LNCaP clone FGC (cell line): ENCODE measurements at regions not wholly inside any gene's neighbourhood (a gene's known extent, or its start where the extent isn't known, plus 50 kb on each side); places are given as distances from the start of the nearest gene placed in this dataset.

Experiments
- DNase-seq: peaks from one replicate; pipeline ENCODE4 v3.0.0-alpha.2; 2011; ENCODE audit warnings: low read depth
- H3K4me3 ChIP-seq: 2 replicates; pipeline ENCODE4 v1.5.1; 2011; ENCODE audit warnings: mild to moderate bottlenecking, low read depth, low read length, control low read depth
- TF ChIP-seq, protein P1 (sequence below): IDR thresholded peaks from 2 replicates; pipeline ENCODE4 v1.5.1; 2012; ENCODE audit warnings: mild to moderate bottlenecking; ENCODE audit not compliant: control insufficient read depth, insufficient read depth; ENCODE audit errors: extremely low read depth

DNA sequence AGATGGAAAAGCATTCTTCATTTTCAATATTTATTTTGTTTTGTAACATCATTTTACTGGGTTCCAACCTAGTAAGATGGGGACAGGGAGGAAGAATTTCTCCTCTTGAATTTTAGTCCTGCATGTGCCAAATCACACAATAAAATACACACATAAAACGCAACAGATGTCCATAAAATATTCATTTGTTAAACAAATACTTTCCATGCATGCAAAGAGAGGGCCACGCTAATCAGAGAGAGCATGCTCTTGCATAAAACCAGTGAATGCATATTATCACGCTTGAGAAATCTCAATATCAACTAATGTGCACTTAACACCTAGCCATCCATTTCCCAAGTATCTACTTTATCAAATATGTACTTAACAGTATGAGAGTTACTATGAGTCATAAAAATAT, 212.6 kb upstream of the TARS1 start:
- H3K4me3 ChIP-seq, result no peak overlapping the region
- TF ChIP-seq, protein P1, sequence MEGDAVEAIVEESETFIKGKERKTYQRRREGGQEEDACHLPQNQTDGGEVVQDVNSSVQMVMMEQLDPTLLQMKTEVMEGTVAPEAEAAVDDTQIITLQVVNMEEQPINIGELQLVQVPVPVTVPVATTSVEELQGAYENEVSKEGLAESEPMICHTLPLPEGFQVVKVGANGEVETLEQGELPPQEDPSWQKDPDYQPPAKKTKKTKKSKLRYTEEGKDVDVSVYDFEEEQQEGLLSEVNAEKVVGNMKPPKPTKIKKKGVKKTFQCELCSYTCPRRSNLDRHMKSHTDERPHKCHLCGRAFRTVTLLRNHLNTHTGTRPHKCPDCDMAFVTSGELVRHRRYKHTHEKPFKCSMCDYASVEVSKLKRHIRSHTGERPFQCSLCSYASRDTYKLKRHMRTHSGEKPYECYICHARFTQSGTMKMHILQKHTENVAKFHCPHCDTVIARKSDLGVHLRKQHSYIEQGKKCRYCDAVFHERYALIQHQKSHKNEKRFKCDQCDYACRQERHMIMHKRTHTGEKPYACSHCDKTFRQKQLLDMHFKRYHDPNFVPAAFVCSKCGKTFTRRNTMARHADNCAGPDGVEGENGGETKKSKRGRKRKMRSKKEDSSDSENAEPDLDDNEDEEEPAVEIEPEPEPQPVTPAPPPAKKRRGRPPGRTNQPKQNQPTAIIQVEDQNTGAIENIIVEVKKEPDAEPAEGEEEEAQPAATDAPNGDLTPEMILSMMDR, result no peak
- DNase-seq, result peak; percentile 91

DNA sequence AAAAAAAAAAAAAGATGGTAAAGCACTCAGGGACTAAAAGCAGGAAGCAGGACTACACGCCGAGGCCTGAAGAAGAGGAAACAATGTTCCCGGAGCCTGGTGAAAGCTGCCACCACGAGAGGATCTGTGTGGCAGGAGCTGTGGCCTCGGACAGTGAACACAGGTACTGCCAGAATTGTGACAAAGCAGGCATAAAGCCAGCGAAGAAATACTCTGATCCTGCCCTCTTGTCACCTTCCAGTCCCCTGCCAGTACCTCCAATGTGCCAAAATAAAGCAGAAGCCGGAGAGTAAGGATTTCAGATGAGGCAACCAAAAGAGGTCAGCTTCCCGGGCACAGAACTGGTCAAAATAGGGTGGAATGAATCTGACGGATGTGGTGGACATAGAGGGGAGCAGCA, 211.5 kb upstream of the TARS1 start:
- TF ChIP-seq, protein P1, result no peak
- no peak overlapping the region for H3K4me3 ChIP-seq
- DNase-seq, result no peak

DNA sequence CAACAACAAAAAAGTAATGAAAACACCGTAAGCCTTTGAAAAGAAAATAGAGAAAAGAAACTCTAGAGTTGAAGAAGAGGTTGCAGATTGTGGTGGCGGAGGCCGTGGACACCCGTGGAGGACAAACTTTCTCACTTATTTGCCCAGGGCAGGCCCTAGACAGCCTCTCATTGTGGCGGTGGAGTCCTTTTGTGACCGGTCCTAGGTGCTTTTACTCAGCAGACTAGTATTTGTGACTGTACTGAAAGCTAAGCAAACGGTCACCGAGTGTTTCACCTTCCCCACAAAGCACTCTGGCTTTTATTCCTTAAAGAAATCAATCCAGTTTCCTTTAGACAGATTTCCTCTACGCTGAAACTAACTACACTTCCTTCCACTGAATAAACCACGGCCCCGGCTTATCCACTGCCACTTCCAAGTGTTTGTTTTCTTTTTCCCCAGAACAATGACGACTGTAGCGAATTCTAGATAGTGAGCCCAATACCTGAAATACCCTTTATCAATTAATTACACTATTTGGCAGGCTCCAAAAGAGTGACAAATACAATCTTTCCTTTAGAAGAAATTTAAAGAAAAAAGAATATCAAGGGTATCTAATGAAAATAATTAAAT, 210.2 kb upstream of the TARS1 start:
- H3K4me3 ChIP-seq, result no peak overlapping the region
- TF ChIP-seq, protein P1, result no peak
- DNase-seq, result no peak

DNA sequence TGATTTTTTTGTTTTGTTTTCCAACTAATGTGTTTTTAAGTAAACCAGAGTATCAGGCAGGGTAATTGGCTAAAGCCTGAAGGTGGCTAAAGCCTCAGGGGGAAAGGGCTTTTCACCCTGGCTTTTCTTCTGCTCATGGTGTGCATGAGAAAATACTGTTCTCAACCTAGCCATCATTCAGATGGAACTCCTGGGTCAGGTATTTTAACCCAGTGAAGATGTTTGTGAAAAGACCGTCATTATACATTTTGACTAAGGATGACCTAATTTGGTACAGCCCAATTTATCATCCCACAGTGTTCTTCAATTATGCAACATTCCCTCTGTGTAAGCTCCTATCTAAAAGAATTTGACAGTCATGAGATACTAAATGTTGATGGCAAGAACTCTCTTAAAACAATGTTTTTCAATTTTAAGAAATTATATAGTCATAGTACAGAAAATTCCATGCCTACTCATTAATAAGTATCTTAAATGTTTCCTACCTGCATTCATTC, 209.5 kb upstream of the TARS1 start:
- DNase-seq, result no peak
- TF ChIP-seq, protein P1, result no peak
- H3K4me3 ChIP-seq, result no peak overlapping the region

DNA sequence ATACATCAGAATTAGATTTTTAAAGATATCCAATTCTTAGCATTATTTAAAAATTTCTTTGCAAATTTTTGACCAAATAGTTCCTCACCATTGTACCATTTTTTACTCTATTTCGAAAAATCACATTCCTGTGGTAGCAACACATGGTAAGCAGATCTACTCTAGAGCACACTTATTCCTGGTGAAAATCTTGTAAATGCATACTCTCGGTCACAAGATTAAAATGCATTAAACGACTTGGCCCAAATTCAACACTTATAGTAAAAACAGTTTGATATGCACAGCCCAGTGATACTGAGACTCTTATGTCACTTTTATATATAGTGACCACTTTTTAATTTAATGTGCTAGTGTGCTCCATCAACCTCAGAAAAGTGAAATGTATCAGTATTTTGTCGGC, 208.8 kb upstream of the TARS1 start:
- TF ChIP-seq, protein P1, result no peak
- no peak for DNase-seq
- H3K4me3 ChIP-seq, result no peak overlapping the region

DNA sequence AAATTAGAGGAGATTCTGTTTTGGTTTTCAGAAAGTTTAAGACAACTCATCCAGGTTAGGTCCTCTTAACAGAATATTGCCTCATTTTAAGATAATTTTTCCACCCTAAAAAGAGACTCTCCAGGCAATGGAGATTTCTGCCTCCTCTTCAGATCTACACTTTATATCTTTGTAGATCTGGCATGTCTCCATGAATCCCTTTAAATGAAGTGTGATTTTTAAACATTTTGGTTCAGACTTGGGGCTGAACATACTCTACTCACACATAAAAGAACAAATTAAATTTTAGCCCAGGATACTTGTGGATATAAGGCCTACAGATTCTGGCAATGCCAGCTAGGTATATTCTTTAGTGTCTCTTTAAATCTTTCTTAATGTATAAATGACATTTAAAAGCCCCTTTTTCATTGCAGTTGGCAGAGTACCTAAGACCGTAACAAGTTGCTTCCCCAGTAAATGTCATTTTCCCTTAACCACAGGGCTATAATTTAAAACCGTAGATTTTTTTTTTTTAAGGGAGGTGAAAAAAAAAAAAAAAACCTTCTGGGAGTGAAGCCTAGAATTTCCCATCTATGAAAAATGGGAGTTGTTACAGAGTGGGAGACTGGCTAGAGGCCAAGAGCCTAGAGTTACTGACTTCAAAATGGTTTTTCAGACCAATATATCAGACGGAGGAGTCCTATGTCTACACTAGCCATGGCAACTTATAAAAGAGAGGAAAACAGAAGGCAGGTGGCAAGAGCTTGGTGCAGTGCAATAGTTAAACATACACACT, 207.8 kb upstream of the TARS1 start:
- no peak overlapping the region for H3K4me3 ChIP-seq
- no peak for DNase-seq
- TF ChIP-seq, protein P1, result no peak
